ENCODE measurements at regions not wholly inside any gene's neighbourhood (a gene's known extent, or its start where the extent isn't known, plus 50 kb on each side); places are given as distances from the start of the nearest gene placed in this dataset.

- no peak for TF ChIP-seq CTCF (IDR thresholded peaks at IDR 0.05; ENCODE audit: insufficient read depth, low read depth, low read length, missing control alignments)
- no peak for DNase-seq (ENCODE audit: low read depth)
- no peak overlapping the region for H3K4me3 ChIP-seq (ENCODE audit: low read depth, low read length)
Measured at GRCh38 chr16:66066404-66066803, 300.1 kb upstream of the CDH5 start.

- no peak overlapping the region for H3K4me3 ChIP-seq (ENCODE audit: low read depth, low read length)
- TF ChIP-seq CTCF (IDR thresholded peaks at IDR 0.05; ENCODE audit: insufficient read depth, low read depth, low read length, missing control alignments), result no peak
- no peak for DNase-seq (ENCODE audit: low read depth)
Measured at GRCh38 chr16:66065925-66066324, 300.6 kb upstream of the CDH5 start.

DNA sequence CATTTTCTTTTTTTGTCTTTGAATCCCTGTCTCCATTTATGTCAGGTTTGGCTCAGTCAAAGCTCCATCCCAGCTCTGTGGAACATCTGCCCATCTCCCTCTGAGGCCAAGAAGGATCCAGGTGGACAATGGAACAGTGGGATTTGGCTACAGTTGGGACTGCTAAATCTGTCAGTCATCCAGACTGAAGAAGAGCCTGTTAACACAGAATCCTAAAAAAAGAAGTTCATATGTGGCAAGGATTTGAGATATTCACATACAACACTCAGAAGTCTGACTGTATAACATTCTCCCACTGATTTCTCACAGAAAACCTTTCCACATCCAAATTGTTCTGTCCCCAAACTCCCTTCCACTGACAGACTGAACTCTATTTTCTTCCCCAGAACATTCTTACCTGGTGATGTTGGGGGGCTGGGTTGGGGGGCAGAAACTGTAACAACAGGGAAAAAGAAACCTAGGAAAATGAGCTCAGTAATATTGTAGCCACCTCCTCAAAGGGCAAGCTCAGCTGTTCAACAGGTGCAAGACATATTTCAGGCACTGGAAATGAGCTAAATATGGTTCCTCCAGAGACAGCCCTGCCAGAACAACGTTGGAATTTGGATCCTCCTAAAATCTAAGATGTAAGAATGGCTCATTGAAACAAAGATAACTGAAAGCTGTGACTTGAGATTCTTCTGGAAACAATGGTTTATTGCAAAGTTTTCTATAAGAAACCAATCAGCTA, 301.5 kb upstream of the CDH5 start:
- TF ChIP-seq CTCF (IDR thresholded peaks at IDR 0.05; ENCODE audit: insufficient read depth, low read depth, low read length, missing control alignments), result no peak
- H3K4me3 ChIP-seq (ENCODE audit: low read depth, low read length), result no peak overlapping the region
- no peak for DNase-seq (ENCODE audit: low read depth)

DNA sequence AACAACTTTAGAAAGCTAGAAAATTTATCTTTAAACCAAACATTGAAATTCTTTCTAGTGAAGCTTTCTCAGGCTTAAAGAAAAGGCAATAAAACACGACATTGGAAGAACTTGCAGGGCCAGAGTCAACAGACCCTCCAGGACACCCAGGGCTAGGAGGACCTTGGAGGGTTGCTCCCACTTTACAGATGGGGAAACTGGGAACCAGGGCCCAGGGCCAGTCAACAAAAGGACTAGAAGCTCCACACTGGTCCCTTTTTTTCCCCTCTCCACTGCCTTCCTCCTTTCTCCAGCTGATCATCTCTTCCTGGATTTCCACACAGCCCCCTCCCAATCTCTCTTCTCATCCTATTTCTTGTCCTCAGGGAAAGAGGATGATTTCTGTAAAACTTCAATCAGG, 307.7 kb upstream of the CDH5 start:
- no peak for DNase-seq (ENCODE audit: low read depth)
- no peak for TF ChIP-seq CTCF (IDR thresholded peaks at IDR 0.05; ENCODE audit: insufficient read depth, low read depth, low read length, missing control alignments)
- H3K4me3 ChIP-seq (ENCODE audit: low read depth, low read length), result no peak overlapping the region

- no peak overlapping the region for H3K4me3 ChIP-seq (ENCODE audit: low read depth, low read length)
- DNase-seq (ENCODE audit: low read depth), result no peak
- TF ChIP-seq CTCF (IDR thresholded peaks at IDR 0.05; ENCODE audit: insufficient read depth, low read depth, low read length, missing control alignments), result no peak
Measured at GRCh38 chr16:66058172-66058691, 308.3 kb upstream of the CDH5 start.

- no peak for DNase-seq (ENCODE audit: low read depth)
- no peak for TF ChIP-seq CTCF (IDR thresholded peaks at IDR 0.05; ENCODE audit: insufficient read depth, low read depth, low read length, missing control alignments)
- no peak overlapping the region for H3K4me3 ChIP-seq (ENCODE audit: low read depth, low read length)
Measured at GRCh38 chr16:66057057-66057456, 309.4 kb upstream of the CDH5 start.

GRCh38 chr16:66054095-66054494, 312.4 kb upstream of the CDH5 start:
- no peak for TF ChIP-seq CTCF (IDR thresholded peaks at IDR 0.05; ENCODE audit: insufficient read depth, low read depth, low read length, missing control alignments)
- DNase-seq (ENCODE audit: low read depth), result no peak
- H3K4me3 ChIP-seq (ENCODE audit: low read depth, low read length), result no peak overlapping the region
